ENCODE measurements at regions not wholly inside any gene's neighbourhood (a gene's known extent, or its start where the extent isn't known, plus 50 kb on each side); places are given as distances from the start of the nearest gene placed in this dataset.

GRCh38 chr4:155608225-155608885, 58.3 kb upstream of the GUCY1A1 start:
- Histone ChIP-seq H3K9ac (ENCODE audit: low read length) (no peak overlapping the region), H3K9me3 (ENCODE audit: low read length) (no peaks in the 10 kb centered on the region), H3K9me2 (replicated peaks; ENCODE audit: insufficient read depth, low read length) (no peaks in the 10 kb centered on the region), H3K4me3 (ENCODE audit: low read length) (no peak overlapping the region), H4K20me1 (ENCODE audit: insufficient read depth, low read depth, low read length) (no peaks in the 10 kb centered on the region), H3K79me2 (ENCODE audit: low read length) (no peaks in the 10 kb centered on the region), H3K4me1 (ENCODE audit: low read length) (peaks cover 66% of the 10 kb centered on the region), H2AFZ (ENCODE audit: low read length) (peak overlapping the region; percentile 92), H3K27me3 (ENCODE audit: low read length) (no peaks in the 10 kb centered on the region), H3K4me2 (ENCODE audit: low read depth, low read length, poor library complexity, severe bottlenecking) (no peak overlapping the region), H3K27ac (ENCODE audit: low read length) (0 out of 2 replicates have a peak overlapping the region, but pooled peaks have one; percentile 5), H3K36me3 (ENCODE audit: insufficient read depth, low read length) (no peaks in the 10 kb centered on the region; the same call in 1 of the 2 replicates)
- DNase-seq, result peak; percentile 67

- Histone ChIP-seq H2AFZ (ENCODE audit: low read length) (peak overlapping the region; percentile 36), H3K79me2 (ENCODE audit: low read length) (no peaks in the 10 kb centered on the region), H3K9me2 (replicated peaks; ENCODE audit: insufficient read depth, low read length) (no peaks in the 10 kb centered on the region), H3K36me3 (ENCODE audit: insufficient read depth, low read length) (no peaks in the 10 kb centered on the region; the same call in 1 of the 2 replicates), H3K4me3 (ENCODE audit: low read length) (no peak overlapping the region), H3K27ac (ENCODE audit: low read length) (peak overlapping the region; percentile 21), H3K9me3 (ENCODE audit: low read length) (no peaks in the 10 kb centered on the region), H4K20me1 (ENCODE audit: insufficient read depth, low read depth, low read length) (no peaks in the 10 kb centered on the region), H3K9ac (ENCODE audit: low read length) (no peak overlapping the region), H3K4me1 (ENCODE audit: low read length) (peaks cover 68% of the 10 kb centered on the region), H3K4me2 (ENCODE audit: low read depth, low read length, poor library complexity, severe bottlenecking) (no peak overlapping the region), H3K27me3 (ENCODE audit: low read length) (no peaks in the 10 kb centered on the region)
- DNase-seq, result no peak
Measured at GRCh38 chr4:155607481-155607880, 59.2 kb upstream of the GUCY1A1 start.

DNA sequence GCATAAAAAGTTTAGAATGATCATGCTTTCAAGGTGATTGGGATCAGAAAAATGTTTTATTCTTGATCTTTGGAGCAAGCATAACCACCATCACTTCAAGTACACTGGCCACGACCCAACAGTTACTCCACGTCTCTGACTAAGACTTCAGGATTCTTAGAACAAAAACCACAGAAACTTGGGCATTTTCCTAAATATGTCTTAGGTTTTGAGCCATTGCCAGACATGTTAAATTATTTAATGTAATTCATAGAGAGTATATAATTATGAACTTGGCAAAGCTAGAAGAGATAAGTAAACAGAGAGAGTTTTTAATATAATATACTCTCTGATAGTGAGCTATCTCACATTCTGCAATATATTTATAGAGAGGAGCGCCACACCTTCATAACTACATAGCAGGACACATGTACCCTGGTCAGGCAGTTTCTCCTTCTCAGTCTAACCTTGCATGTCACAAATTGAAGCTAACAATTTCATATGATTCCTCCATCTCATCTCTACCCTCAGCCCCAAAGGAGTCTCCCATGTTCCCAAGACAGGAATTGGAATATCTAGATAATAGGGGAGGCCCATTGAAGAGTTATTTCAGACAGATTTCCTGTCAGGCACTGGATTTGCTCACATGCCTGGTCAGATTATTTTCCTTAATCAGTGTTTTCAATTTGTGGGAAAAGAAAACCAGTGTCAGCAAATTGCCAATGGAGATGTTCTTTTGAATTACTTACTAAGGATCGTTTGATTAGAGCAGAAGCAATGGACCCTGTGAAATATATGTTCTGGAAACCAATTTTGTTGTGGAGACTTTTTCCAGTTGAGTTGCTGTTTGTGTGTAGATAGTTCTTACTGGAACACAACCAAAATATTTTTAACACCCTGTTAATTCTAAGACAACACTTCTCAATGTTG, 61.7 kb upstream of the GUCY1A1 start:
- peak overlapping the region; percentile 49 for H2AFZ ChIP-seq (ENCODE audit: low read length)
- no peaks in the 10 kb centered on the region for H3K79me2 ChIP-seq (ENCODE audit: low read length)
- H3K9me2 ChIP-seq (replicated peaks; ENCODE audit: insufficient read depth, low read length), result no peaks in the 10 kb centered on the region
- no peaks in the 10 kb centered on the region for H4K20me1 ChIP-seq (ENCODE audit: insufficient read depth, low read depth, low read length)
- H3K4me2 ChIP-seq (ENCODE audit: low read depth, low read length, poor library complexity, severe bottlenecking), result no peak overlapping the region
- H3K4me1 ChIP-seq (ENCODE audit: low read length), result peaks cover 86% of the 10 kb centered on the region
- DNase-seq, result no peak
- H3K36me3 ChIP-seq (ENCODE audit: insufficient read depth, low read length), result no peaks in the 10 kb centered on the region; the same call in 1 of the 2 replicates
- H3K9ac ChIP-seq (ENCODE audit: low read length), result no peak overlapping the region
- no peaks in the 10 kb centered on the region for H3K9me3 ChIP-seq (ENCODE audit: low read length)
- no peak overlapping the region for H3K4me3 ChIP-seq (ENCODE audit: low read length)
- H3K27me3 ChIP-seq (ENCODE audit: low read length), result no peaks in the 10 kb centered on the region
- H3K27ac ChIP-seq (ENCODE audit: low read length), result peak overlapping the region; percentile 30

DNA sequence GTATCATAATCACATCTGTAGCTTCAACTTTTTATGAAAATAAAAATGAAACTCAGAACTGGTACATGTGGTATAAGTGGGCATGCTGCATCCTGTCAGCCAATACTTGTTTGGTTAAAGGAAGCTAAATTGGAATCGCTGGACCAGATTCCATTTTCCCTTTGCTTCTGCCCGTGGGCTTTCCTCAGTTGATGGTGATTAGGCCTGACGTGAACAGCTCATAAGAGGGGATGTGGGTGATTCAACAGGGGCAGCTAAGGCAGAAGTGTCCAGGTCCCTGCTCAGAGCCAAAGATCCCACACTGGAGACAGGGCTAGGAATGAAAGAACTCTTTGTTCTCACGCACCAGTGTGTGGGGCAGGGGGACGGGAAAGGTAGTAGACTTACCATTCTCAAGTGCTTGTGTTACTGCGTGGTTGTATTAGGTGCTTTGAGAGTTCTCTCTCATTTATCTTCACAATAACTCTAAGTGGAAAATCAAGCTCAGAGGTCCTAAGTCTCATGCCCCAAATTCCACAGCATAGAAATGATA, 63.2 kb upstream of the GUCY1A1 start:
- H3K4me1 ChIP-seq (ENCODE audit: low read length), result peaks cover 86% of the 10 kb centered on the region
- no peaks in the 10 kb centered on the region for H3K79me2 ChIP-seq (ENCODE audit: low read length)
- no peaks in the 10 kb centered on the region for H4K20me1 ChIP-seq (ENCODE audit: insufficient read depth, low read depth, low read length)
- DNase-seq, result peak; percentile 57
- H3K4me2 ChIP-seq (ENCODE audit: low read depth, low read length, poor library complexity, severe bottlenecking), result peak overlapping the region; percentile 6
- H3K9me3 ChIP-seq (ENCODE audit: low read length), result no peaks in the 10 kb centered on the region
- H3K4me3 ChIP-seq (ENCODE audit: low read length), result no peak overlapping the region
- peak overlapping the region; percentile 10; the same call in 1 of the 2 replicates for H3K9ac ChIP-seq (ENCODE audit: low read length)
- peak overlapping the region; percentile 89 for H3K27ac ChIP-seq (ENCODE audit: low read length)
- no peaks in the 10 kb centered on the region for H3K9me2 ChIP-seq (replicated peaks; ENCODE audit: insufficient read depth, low read length)
- H3K36me3 ChIP-seq (ENCODE audit: insufficient read depth, low read length), result no peaks in the 10 kb centered on the region
- H3K27me3 ChIP-seq (ENCODE audit: low read length), result no peaks in the 10 kb centered on the region
- H2AFZ ChIP-seq (ENCODE audit: low read length), result peak overlapping the region; percentile 83

GRCh38 chr4:155602351-155603140, 64.1 kb upstream of the GUCY1A1 start:
- Histone ChIP-seq H2AFZ (ENCODE audit: low read length) (peak overlapping the region; percentile 83), H4K20me1 (ENCODE audit: insufficient read depth, low read depth, low read length) (no peaks in the 10 kb centered on the region), H3K27me3 (ENCODE audit: low read length) (no peaks in the 10 kb centered on the region), H3K4me3 (ENCODE audit: low read length) (peak overlapping the region; percentile 24; the same call in 1 of the 2 replicates), H3K27ac (ENCODE audit: low read length) (peak overlapping the region; percentile 89), H3K4me2 (ENCODE audit: low read depth, low read length, poor library complexity, severe bottlenecking) (peak overlapping the region; percentile 35), H3K9me3 (ENCODE audit: low read length) (no peaks in the 10 kb centered on the region), H3K9me2 (replicated peaks; ENCODE audit: insufficient read depth, low read length) (no peaks in the 10 kb centered on the region), H3K79me2 (ENCODE audit: low read length) (no peaks in the 10 kb centered on the region), H3K36me3 (ENCODE audit: insufficient read depth, low read length) (no peaks in the 10 kb centered on the region), H3K9ac (ENCODE audit: low read length) (peak overlapping the region; percentile 61), H3K4me1 (ENCODE audit: low read length) (peaks cover 86% of the 10 kb centered on the region)
- peak; percentile 77 for DNase-seq

DNA sequence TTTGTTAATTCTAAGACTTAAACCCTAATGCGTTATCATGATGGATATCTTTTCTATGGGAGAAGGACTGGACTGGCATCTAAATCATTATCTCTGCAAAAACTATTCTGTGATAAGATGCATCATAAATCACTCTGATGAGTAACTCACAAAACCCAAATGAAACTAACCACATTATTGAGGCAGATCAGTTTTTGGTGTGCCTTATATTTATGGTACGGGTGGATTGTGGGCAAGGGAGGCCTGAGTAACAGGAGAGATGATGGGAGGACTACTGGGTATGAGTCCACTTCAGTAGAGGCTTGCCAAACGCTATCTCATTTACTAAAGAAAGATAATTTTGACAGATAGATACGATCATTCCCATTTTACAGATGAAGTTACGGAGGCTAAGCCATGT, 66.4 kb upstream of the GUCY1A1 start:
- peaks cover 99% of the 10 kb centered on the region for H3K4me1 ChIP-seq (ENCODE audit: low read length)
- peak; percentile 68 for DNase-seq
- H3K36me3 ChIP-seq (ENCODE audit: insufficient read depth, low read length), result no peaks in the 10 kb centered on the region
- no peaks in the 10 kb centered on the region for H3K9me3 ChIP-seq (ENCODE audit: low read length)
- peak overlapping the region; percentile 5 for H3K4me2 ChIP-seq (ENCODE audit: low read depth, low read length, poor library complexity, severe bottlenecking)
- peak overlapping the region; percentile 4; the same call in 1 of the 2 replicates for H3K9ac ChIP-seq (ENCODE audit: low read length)
- no peaks in the 10 kb centered on the region for H3K9me2 ChIP-seq (replicated peaks; ENCODE audit: insufficient read depth, low read length)
- no peaks in the 10 kb centered on the region for H4K20me1 ChIP-seq (ENCODE audit: insufficient read depth, low read depth, low read length)
- peak overlapping the region; percentile 23 for H2AFZ ChIP-seq (ENCODE audit: low read length)
- H3K4me3 ChIP-seq (ENCODE audit: low read length), result no peak overlapping the region
- no peaks in the 10 kb centered on the region for H3K27me3 ChIP-seq (ENCODE audit: low read length)
- no peaks in the 10 kb centered on the region for H3K79me2 ChIP-seq (ENCODE audit: low read length)
- peak overlapping the region; percentile 89 for H3K27ac ChIP-seq (ENCODE audit: low read length)

DNA sequence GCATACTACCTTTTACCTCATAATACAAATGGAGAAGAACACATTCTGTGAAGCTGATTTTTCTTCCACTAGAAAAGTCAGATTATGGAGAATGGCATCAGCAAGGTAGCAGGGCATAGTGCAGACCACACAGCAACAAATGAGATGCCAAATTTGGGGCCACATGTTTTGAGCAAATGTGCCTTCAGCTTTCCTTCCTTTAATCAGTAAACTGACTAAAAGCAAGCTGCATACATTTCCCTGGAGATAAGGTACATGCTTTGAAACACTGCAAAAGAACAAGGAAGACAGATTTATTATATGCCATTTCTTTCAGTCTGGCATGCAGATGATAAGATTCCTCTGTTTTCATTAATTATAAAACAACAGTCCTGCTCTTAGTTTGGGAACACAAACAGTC, 67.1 kb upstream of the GUCY1A1 start:
- H3K9me3 ChIP-seq (ENCODE audit: low read length), result no peaks in the 10 kb centered on the region
- H3K4me2 ChIP-seq (ENCODE audit: low read depth, low read length, poor library complexity, severe bottlenecking), result peak overlapping the region; percentile 5
- no peaks in the 10 kb centered on the region for H3K36me3 ChIP-seq (ENCODE audit: insufficient read depth, low read length)
- H3K9ac ChIP-seq (ENCODE audit: low read length), result peak overlapping the region; percentile 14; the same call in 1 of the 2 replicates
- H3K4me1 ChIP-seq (ENCODE audit: low read length), result peaks cover 97% of the 10 kb centered on the region
- H4K20me1 ChIP-seq (ENCODE audit: insufficient read depth, low read depth, low read length), result no peaks in the 10 kb centered on the region
- H3K27ac ChIP-seq (ENCODE audit: low read length), result peak overlapping the region; percentile 89
- peak overlapping the region; percentile 76 for H2AFZ ChIP-seq (ENCODE audit: low read length)
- no peaks in the 10 kb centered on the region for H3K27me3 ChIP-seq (ENCODE audit: low read length)
- H3K9me2 ChIP-seq (replicated peaks; ENCODE audit: insufficient read depth, low read length), result no peaks in the 10 kb centered on the region
- H3K4me3 ChIP-seq (ENCODE audit: low read length), result no peak overlapping the region
- H3K79me2 ChIP-seq (ENCODE audit: low read length), result no peaks in the 10 kb centered on the region
- peak; percentile 74 for DNase-seq
